Umbilical cord (tissue), 1 donor: ENCODE measurements at regions not wholly inside any gene's neighbourhood (a gene's known extent, or its start where the extent isn't known, plus 50 kb on each side); places are given as distances from the start of the nearest gene placed in this dataset.
"Not testable (repeated sequence)": the region's sequence is repeated elsewhere in the genome, so short reads cannot be mapped to it uniquely, and the experiment has no call there.

ENCODE experiments used
- DNase-seq: peaks from one replicate; pipeline ENCODE4 v3.0.0-alpha.2; 2015; ENCODE audit warnings: low spot score

DNA sequence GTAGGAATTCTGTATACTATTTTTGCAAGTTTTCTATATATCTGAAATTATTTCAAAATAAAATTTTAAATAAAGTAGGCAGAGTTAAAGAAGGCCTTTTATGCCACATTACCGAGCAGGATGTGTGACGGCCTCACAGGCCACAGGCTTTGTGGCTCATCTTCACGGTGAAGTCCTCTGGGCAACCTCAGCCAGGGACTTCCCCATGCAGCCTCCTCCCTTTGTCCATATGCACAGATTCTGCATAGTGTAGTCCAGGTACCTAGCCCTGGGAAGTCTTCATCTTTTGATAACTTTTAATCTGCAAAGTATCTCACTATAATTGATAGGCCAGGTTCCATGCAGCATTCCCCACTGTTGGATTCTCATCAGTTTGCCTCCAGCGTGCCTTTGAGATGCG is 62.8 kb downstream of the ARHGAP11B start:
- not testable (repeated sequence) for DNase-seq

DNA sequence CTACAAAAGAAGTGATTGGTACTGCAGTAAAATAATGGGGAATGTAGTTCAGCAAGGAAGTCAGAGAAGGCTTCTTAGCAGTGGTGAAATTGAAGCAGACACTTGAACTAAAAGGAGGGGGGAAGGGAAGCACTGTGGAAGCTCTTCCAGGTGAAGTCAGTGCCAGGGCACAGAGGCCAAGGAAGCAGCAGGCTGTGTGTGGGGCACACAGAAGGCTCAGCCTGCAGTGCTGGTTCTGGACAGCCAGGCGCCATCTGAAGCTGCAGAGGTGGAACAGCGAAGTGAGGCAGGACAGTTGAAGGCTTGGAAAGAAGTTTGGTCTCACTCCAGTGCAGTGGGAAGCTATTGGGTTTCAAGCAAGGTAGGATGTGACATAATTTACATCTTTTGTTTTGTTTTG is 64.2 kb downstream of the ARHGAP11B start:
- not testable (repeated sequence) for DNase-seq

DNA sequence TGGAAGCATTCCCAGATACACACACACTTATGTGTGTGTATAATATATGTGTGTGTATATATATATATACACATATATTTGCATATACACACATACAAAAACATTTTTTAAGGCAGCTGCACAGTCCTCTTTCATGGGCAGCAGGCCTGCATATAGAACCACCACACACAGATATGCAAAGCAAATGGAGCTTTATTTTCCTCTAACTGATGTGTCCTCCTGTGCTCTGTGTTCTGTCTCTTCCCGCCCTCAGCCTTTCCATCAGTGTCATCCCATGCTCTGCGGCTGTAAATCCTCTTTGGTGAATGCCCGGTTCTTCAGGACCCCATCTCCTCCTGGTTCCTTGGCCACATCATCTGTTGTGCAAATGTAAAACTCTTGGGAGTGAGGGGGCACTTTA is 69.9 kb downstream of the ARHGAP11B start:
- not testable (repeated sequence) for DNase-seq

DNA sequence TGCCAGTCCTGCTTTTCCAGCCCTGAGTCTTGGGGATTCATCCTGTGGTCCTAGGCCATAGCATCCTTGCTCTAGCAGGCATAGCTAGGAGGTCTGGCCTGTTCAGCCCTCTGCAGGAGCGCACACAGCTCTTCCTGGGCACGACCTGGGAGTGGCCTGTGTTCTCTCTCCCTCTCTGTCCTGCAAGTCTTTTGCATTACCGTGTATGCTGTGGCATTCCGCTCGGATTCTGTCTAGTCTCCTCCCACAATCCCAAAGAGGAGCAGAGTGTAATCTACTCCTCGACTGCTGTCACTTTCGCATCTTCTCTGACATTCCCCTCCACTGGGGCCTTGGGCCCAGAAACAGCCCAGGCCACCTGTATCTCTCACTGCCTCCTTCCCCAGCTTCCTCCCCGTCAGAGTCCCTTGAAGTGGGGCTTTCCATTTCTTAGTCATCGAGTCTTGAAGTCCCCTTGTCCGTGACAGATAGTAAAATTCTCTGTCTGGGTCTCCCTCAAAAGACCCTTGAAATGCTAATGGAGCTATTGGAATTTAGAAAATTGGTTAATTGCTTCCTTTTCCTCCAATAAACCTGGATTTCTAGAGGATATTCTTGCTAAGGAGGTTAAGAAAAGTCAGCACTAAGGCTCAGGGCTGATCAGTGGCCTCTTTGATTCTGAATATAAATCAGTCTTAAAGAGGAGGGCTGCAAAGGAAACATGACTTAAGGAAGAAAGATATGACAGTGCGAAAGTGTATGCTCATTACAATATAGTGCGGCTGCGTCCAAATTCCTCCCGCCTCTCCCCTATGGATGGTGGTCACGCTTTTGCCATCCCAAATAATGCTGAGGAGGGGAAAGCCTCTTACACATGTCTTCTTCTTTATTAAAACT is 70.7 kb downstream of the ARHGAP11B start:
- DNase-seq, result not testable (repeated sequence)

DNA sequence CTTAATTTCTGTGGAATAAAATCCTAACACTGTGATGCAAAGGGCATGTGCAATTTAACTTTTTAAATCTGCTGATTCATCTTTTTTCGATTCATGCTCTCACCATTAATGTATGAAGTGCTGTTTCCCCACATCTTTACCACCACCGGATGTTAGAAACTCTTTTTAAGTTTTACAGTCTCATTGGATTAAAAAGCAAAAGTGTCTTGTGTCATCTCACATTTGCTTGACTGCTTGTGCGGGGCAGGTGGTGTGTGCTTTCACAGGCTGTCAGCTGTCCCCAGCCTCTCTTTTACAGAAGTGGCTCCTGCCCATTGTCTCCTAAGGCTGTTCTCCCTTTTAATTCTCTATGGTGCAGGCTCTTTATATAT is 71.4 kb downstream of the ARHGAP11B start:
- not testable (repeated sequence) for DNase-seq

DNA sequence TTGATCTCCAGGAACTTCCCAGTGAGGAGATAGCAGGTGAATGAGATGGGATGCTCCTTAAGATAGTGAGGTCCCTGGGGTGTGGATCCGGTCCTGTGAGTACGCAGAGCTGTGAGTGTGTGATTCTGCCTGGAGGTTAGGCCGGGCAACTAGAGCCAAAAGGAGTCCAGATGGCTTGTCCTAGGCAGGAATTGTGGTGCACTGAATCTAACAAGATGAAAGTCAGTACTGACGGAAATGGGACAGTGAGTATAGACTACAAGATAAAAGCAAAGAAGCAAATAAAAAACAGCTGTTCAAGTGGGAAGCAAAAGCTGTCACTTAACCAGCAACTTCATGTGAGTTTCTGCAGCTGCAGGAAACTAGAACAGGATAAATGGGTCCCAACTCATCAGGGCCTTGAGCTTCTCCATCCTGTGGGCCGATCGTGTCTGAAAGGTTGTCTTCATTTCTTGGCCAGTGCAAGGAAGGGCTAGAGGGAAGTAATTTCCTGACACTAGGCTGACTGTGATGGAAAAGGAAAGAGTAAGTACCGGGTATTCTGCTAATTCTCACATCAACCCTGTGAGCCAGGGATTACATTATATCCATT is 74.2 kb downstream of the ARHGAP11B start:
- not testable (repeated sequence) for DNase-seq

DNA sequence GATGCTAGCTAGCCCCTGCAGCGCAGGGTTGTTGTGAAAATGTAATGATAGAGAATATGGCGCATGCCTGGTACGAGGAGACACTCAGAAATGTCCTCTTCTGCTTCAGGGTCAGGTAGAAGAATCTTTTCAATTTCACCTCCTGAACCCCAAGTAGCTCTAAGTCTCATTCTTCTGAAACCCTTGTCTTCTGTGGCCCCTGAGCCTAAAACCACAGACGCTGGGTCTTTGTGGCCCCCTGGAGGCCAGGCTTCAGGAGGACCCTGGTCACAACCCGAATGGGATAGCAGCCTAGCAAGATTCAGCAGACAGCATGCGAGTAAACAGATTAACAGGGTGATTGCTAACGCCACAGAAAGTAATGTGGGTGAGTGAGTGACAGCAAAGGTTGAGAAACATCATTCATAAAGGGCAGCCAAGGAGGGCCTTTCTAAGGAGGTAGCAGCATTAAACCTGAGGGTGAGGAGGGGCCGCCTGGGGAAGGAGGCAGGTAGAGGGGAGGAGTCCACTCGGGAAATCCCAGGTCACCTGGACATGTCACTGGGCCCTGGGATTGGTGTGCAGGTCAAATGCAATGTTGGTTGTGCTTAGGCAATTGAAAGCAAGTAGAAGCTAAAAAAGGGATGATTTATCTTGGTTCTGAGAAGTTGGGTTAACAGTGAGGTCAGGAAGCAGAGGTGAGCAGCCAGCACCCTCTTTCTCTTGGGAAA is 82.2 kb downstream of the ARHGAP11B start:
- not testable (repeated sequence) for DNase-seq

DNA sequence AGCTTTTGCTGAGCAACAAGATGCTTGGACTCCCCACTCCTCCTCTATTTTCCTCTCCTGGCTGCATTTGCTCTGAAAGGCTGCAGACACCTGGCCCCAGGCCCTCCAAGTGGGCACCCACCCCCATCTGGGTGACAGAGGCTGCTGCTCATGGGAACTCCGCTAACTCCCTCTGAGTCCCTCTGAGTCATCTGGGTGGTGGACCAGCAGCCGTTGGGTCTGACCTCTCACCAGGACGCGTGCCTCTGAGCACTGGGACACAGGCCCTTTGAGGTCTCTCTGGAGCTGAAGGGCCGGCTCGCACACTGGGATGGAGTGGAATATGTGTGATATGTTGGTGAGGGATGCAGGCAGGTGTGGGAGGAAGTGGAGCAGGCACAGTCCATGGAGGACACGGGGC is 82.9 kb downstream of the ARHGAP11B start:
- DNase-seq, result not testable (repeated sequence)

DNA sequence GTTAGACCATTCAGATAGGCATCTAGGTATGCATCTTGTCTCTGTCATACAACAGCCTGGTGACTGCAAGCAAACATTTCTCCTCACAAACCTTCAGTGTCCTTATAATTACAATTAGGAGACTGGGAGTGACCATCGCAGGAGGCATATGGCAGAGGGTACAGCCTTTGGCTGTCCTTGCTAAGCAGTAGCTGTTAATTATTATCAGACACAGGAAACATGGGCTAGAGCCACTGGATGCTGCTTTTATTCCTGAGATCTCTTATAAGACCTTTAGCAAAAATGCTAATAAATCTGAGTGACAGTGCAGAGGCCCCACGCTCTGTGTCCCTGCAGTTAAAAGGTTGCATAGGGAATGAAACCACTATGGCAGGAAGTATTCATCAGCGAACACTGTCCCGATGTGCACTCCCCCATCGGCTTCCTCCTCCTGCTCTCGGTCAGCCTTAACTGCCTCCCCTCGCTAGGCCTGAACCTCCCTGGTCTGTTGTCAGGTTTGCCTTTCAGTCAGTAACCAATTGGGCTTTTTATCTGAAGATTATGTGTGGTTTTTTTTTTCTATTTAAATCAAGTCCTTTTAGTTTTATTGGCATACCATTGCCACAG is 92.2 kb downstream of the ARHGAP11B start:
- not testable (repeated sequence) for DNase-seq

DNA sequence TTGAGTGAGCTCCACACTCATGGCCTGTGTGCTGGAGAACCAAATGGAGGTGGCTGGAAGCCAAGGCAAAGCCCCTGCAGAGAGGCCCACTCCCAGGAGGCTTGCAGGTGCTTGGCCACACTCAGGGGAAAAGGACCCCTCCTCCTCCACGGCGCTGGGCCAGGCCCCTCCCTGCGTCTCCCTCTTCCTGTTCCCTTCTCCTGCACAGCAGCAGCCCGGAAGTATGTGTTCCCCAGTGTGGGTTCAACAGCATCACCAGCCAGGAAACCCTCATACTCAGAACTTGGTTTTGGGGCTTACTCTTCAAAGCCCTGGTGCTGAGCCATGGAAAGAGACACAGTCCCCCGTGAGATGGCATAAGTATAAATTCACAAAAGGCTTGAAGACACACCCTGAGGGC is 93.4 kb downstream of the ARHGAP11B start:
- not testable (repeated sequence) for DNase-seq

DNA sequence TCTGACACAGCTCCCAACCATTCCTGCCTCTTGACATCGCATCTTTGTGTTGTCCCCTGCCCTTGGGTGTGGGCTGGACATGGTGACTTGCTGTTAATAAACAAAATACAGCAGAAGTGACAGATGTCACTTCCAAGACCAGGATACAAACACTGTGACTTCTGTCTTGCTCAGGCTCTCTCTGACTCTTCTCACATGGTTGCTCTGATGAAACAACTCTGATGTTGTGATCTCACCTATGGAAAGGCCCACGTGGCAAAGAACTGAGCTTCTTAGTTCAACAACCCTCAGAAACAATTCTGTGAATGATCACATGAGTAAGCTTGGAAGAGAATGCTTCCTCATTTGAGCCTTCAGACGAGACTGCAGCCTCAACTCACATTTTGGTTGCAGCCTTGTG is 94.9 kb downstream of the ARHGAP11B start:
- DNase-seq, result not testable (repeated sequence)

DNA sequence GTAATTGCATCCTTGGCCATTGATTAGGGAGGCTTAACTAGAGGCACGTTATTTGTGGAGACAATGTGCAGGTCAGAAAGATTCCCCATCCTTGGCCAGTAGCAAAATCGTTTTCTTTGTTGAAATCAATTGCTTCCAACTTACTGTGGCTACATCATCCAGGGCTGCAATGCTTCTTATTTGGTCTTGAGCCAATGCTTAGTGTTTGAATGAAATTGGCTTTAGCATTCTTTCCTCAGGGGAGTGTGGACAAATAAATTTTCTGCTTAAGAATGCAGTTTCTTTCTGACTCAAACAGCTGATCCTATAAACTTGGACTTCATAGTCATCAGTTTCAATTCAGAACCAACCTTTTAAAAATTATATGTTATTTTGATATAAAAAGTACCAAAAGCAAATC is 95.6 kb downstream of the ARHGAP11B start:
- not testable (repeated sequence) for DNase-seq

DNA sequence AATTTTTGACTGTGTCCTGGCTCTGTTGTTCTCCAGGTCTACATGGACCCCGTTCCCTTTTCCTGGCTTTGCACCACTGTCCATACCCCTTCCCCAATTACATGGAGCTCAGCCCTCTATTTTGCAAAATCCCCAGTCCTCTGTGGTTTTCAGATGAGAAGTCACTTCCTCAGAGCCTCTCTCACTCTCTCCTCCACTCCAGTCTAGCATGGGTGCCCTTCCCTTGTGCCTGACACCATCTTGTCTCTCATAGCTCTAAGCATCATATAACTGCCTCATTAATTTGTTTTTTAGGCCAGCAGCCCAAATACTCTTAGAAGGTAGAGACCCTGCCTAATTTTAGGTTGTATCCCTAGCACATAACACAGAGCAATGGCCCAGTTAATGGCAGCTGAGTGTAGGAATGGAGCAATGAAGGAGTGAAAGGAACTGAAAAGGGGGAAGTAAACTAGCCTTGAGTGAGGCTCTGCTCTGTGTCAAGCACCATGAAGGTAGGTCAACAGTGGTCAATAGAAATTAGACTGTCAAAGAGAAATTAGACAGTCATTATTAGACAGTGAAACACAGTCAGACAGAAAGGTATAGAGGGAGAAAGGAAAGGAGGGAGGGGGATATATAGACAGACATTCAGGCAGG is 97.7 kb downstream of the ARHGAP11B start:
- not testable (repeated sequence) for DNase-seq

DNA sequence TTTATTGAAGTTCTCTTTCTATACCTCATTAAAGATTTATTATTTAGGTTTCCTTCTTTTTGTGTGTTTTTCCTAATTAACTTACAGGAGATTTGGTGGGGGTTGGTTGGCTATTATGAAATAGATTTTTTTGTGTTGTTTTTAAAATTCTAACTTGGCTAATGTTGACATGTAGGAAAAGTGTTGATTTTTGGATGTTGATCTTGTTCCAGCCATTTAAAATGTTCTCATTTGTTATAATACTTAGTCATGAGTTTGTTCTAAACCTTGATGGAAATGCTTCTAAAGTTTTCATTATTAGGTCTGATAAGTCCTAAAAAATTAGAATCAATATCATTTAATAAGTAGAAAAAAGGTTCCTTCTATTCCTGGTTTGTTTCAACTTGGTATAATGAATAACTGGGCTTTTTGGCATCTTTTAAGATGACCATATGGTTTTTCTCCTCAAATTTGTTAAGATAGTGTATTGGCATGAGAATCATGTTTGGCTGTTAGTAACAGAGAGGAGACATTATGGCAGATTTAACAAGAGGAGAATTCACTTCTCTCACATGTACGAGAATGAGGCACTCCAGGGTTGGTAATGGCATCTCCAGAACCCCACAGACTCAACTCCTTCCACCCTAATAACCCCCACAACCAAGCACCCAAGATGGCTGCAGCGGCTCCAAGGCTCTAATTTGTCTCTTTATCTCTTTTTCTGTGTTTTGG is 104.1 kb downstream of the ARHGAP11B start:
- DNase-seq, result not testable (repeated sequence)

DNA sequence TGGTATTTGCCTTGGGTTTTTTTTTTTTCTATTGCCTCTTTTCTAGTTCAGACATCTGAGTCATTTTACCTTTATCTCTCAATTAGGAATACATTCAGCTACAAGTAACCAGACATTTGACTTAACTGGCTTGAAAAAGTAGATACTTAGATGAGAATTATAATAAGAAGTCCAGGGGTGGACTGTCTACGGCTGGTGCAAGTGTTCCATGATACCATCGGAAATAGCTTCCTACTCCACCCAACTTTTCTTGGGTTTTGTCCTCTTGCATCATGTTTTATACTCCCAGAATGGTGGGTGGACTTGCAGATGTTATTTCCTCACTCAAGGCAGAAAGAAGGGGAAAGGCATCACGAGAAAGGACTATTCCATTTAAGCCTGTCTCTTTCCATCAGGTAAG is 104.7 kb downstream of the ARHGAP11B start:
- not testable (repeated sequence) for DNase-seq

DNA sequence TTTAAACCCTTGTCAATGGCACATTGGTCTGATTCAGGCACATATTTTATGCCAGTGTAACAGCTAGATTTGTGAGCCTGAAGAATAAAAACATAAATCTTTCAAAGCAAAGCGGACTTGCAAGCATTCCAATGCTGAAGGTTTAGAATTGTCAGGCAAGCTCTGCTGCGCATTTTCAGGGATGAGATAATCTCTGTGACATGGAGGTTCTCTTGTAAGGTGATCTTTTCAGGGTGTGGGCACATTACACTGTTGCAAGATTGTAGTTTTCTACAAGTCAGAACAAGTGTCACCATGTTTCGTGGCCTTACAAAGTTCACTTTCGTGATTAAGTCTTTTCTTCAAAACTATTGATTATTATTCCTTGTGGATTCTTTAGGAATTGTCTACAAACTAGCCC is 106.2 kb downstream of the ARHGAP11B start:
- peak; percentile 70 for DNase-seq

DNA sequence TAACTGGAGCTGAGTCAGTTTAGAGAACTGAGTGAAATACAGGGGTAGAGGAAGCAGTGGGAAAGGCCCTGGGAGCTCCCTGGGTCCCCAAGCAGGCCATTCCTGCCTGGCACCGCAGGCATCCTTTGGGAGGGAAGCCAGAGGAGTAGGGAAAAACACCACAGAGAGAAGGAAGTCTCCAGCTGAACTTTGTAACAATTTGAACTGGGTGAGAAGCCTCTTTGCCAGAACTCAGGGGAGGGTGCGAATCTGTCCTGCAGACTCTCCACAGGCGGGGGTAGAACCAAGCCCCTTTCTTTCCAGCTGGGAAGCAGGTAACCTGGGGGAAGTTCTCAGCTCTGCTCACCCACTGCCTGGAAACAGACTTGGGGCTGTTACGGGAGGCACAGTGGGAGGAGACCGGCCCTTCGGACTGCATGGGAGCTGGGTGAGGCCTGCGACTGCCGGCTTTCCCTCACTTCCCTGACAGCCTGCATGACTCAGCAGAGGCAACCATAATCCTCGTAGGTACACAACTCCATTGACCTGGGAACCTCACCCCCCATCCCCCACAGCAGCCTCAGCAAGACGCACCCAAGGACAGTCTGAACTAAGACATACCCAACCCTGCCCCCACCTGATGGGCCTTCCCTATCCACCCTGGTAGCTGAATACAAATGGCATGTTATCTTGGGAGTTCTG is 110.1 kb downstream of the ARHGAP11B start:
- not testable (repeated sequence) for DNase-seq

DNA sequence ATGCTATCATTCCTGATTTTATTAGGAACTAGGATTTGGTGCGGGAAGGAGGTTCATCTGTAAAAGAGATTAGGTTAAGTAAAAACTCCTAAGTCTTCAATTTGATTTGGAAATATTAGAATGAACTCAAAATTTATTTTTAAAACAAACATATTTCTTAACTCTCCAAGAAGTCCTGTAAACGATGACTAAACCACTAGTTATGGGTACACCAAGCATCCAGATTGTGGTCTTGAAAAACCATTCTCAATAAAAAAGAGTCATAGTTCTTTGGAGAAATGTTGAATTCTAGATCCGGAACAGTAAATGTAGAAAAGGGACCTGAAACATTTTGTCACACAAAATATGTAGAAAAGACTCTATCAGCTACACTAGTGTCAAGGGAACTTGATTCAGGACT is 116.9 kb downstream of the ARHGAP11B start:
- DNase-seq, result not testable (repeated sequence)

DNA sequence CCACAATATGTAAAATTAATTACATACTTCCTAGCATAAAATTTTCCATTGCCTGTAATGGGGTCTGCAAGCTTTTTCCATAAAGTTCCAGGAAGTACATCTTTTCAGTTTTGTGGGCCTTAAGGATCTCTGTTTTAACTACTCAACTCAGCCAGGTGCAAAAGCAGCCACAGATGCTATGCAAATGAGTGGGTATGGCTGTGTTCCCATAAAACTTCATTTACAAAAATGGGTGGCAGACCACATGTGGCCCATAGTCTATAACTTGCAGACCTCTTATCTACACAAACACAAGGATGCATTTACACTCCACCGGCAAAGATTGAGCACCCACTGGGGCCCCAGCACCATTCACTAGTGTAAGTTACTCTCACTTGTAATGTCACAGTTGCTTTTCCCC is 123.1 kb downstream of the ARHGAP11B start:
- not testable (repeated sequence) for DNase-seq

DNA sequence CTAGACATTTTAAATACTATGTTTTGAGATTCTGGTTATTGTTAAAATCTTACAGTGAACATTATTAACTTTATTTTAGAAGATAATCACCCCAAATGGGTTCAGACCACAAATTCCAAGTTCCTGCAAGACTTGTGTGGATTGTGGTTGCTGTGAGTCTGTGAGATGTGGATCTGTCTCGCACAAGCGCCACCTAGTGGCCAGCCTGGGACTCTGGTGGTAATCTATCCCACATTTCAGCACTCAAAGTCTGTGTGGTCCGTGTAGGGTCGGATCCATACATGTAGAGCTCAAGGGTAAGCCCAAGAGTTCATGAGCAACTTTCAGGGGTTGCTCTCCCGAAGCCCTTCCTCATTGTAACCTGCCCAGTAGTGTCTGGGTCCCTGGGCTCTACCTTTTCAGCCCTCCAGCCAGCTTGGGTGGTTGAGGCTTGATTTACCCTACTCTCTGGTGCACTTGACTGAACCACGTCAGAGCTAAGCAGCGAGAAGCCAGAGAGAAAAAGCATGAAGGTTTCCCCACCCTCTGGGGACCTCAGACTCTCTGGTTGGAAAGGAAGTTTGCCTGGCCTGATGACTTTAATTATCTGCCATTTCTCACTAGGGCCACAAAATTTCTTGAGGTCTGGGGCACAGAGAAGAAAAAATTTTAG is 129.2 kb downstream of the ARHGAP11B start:
- not testable (repeated sequence) for DNase-seq
